GM12873 (cell line): ENCODE measurements at regions not wholly inside any gene's neighbourhood (a gene's known extent, or its start where the extent isn't known, plus 50 kb on each side); places are given as distances from the start of the nearest gene placed in this dataset.

Experiments
- CTCF ChIP-seq: IDR thresholded peaks from 2 replicates; pipeline ENCODE4 v1.5.1; 2012; ENCODE audit warnings: low read depth, mild to moderate bottlenecking, moderate library complexity, low read length, control low read depth; ENCODE audit not compliant: insufficient read depth; ENCODE audit errors: missing control alignments

DNA sequence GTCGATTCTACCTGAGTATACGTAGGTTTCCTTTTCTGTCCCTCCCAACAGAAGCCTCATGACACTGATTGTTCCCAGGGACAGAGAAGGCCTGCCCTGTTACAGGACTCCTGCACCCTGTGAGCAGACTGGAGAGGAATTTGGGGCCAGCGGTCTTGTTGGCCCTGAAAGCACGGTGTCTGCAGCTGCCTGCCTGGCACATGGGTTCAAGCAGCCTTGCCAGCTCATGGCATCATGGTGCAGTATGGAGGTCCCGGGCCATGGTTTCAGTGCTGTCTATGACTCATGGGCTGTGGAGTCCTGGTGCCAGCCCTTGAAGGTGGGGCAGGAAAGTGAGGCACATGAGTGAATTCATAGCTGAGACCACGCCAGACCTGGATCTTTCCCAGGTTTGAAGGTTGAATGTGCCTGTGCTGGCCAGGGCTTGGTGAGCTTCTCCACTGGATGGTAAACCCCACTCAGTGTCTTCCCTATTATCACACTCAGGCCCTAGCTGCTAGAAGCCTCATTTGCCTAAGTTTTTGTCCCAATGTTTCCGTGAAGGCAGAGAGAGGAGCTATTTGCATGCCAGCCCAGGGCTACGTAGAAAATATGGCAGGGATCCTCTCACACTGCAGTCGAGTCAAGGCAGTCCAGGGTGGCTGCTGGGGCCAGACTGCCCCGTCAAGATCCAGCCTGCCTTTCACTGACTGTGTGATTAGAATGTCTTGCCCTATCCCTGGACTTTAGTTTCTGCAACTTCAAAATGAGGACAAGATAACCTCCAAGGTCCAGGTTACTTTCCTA lies 277.2 kb upstream of the CCL2 start:
- TF ChIP-seq CTCF, result no peak

DNA sequence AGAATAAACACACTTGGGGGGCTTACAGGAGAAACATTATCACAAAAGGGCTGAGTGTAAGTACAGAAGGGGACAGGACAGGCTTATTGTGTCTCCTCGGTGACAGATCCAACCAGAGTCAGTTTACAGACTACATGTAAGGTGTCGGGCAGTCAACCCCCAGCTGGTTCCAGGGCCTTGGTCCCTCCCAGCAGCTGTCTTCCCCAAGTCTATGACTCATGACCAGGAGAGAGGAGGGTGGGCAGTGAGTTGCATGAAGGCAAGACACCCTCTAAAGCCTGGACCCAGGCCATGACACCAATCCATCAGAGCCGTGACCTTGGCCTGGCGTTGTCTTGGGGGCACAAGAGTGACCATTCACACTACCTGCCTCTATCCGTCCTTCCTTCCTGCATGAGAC lies 276.2 kb upstream of the CCL2 start:
- TF ChIP-seq CTCF, result no peak

DNA sequence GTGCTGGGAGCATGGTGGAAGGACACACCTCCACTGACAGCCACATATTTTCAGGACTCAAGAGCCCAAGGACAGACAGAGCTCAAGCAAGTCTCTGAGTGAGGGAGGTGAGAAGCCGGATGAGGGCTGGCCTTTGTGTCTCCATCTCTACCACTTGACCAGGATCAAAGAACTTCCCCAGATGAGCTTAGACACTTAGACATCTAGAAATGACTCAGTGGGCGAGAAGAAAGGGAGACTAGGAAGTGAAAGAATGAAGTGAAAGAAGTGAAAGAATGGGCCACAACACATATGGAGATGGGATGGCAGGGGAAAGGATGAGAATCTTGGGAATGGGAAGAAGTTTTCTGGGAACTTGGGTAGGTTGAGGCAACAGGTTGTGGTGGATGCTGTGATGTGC lies 274.9 kb upstream of the CCL2 start:
- TF ChIP-seq CTCF, result no peak

GRCh38 chr17:33981711-33982601 lies 273.1 kb upstream of the CCL2 start:
- TF ChIP-seq CTCF, result no peak

- TF ChIP-seq CTCF, result no peak
Observed at GRCh38 chr17:33982909-33983308, 272.2 kb upstream of the CCL2 start.

- TF ChIP-seq CTCF, result no peak
Observed at GRCh38 chr17:33983824-33984574, 271.1 kb upstream of the CCL2 start.

DNA sequence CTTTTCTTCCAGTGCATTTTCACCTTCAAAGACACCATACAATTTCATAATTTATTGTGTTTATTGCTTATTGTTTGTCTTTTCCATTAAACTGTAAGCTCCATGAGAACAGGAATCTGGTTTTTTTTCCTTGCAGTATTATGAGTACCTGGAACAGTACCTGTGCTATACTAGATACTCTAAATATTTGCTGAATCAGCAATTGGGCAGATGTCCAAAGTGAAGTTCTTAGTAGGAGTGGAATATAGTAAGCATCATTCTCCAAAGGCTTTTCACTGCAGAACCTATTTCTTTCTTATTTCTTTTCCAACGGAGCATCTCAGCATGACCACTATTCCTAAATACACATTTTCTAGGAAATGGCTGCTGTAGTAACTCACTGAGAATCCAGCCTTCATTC lies 269.0 kb upstream of the CCL2 start:
- no peak for TF ChIP-seq CTCF
